Lower leg skin (tissue), 4 donors: ENCODE measurements at regions not wholly inside any gene's neighbourhood (a gene's known extent, or its start where the extent isn't known, plus 50 kb on each side); places are given as distances from the start of the nearest gene placed in this dataset.

Experiments
- DNase-seq, 2 donors: peaks; one replicate each; pipeline ENCODE4 v3.0.0-alpha.2; 2019; ENCODE audit warnings: low spot score in 2 of 2
- H3K4me3 ChIP-seq: fragments of 200-600 bp; sonication (generic); 2 replicates; pipeline ENCODE4 v1.5.1; 2017; ENCODE audit warnings: mild to moderate bottlenecking, low read depth; ENCODE audit not compliant: poor library complexity, severe bottlenecking
- CTCF ChIP-seq, 3 donors: fragments of 450-650 bp; IDR thresholded peaks; one replicate each; pipeline ENCODE4 v1.5.1; 2016; ENCODE audit warnings: antibody characterized with exemption in 3 of 3, mild to moderate bottlenecking in 3 of 3, moderate library complexity in 2 of 3
- POLR2A ChIP-seq, 2 donors: fragments of 450-650 bp; IDR thresholded peaks; one replicate each; pipeline ENCODE4 v1.6.1; 2016 to 2017; ENCODE audit warnings: antibody characterized with exemption in 2 of 2, mild to moderate bottlenecking in 1 of 2, moderate library complexity in 1 of 2
- WGBS, 2 donors: methylation state at CpG; one replicate each; pipeline ENCODE4 v1.1.5; 2018; 5-methylcytosine and 5-hydroxymethylcytosine counted together
- intact Hi-C: fragments of 100-400 bp; cut with DNase I; formaldehyde crosslinking; loops from one replicate; pipeline ENCODE4 v1.15.0; 2023; ENCODE audit warnings: low total_unique reads

GRCh38 chr10:2867788-2868299, 199.5 kb upstream of the PFKP start:
- TF ChIP-seq POLR2A (IDR thresholded peaks at IDR 0.05) = no peak
- TF ChIP-seq CTCF (IDR thresholded peaks at IDR 0.05) = no peak
- WGBS, 2 donors = 90% methylated on average over 7 to 8 of the region's 8 CpGs
- intact Hi-C loops = no loop called here
- peak in 1 of 2 donors; percentile 68 for DNase-seq
- no peak overlapping the region for H3K4me3 ChIP-seq

- WGBS, 2 donors = 47 to 51% methylated on average over 5 of the region's 5 CpGs
- peak in 1 of 2 donors; percentile 62 for DNase-seq
- intact Hi-C loops = no loop called here
- TF ChIP-seq CTCF (IDR thresholded peaks at IDR 0.05) (no peak), POLR2A (IDR thresholded peaks at IDR 0.05) (no peak)
- H3K4me3 ChIP-seq = no peak overlapping the region
Measured at GRCh38 chr10:2866569-2866968, 200.8 kb upstream of the PFKP start.

GRCh38 chr10:2861632-2862210, 205.6 kb upstream of the PFKP start:
- H3K4me3 ChIP-seq = no peak overlapping the region
- WGBS, 2 donors = 33 to 37% methylated on average over 6 of the region's 6 CpGs
- DNase-seq = no peak
- no peak for TF ChIP-seq CTCF (IDR thresholded peaks at IDR 0.05)
- no peak for TF ChIP-seq POLR2A (IDR thresholded peaks at IDR 0.05)
- intact Hi-C loops = no loop called here

GRCh38 chr10:2858452-2858851, 208.9 kb upstream of the PFKP start:
- no peak overlapping the region for H3K4me3 ChIP-seq
- DNase-seq = no peak
- intact Hi-C loops = no loop called here
- TF ChIP-seq POLR2A (IDR thresholded peaks at IDR 0.05) (no peak), CTCF (IDR thresholded peaks at IDR 0.05) (no peak)
- WGBS, 2 donors = 72 to 84% methylated on average over 2 of the region's 2 CpGs

GRCh38 chr10:2856598-2856997, 210.8 kb upstream of the PFKP start:
- H3K4me3 ChIP-seq = no peak overlapping the region
- intact Hi-C loops = no loop called here
- 36 to 53% methylated on average over 6 of the region's 6 CpGs for WGBS, 2 donors
- TF ChIP-seq CTCF (IDR thresholded peaks at IDR 0.05) (no peak), POLR2A (IDR thresholded peaks at IDR 0.05) (no peak)
- no peak for DNase-seq
